ENCODE measurements at regions not wholly inside any gene's neighbourhood (a gene's known extent, or its start where the extent isn't known, plus 50 kb on each side); places are given as distances from the start of the nearest gene placed in this dataset.
"Not testable (repeated sequence)": the region's sequence is repeated elsewhere in the genome, so short reads cannot be mapped to it uniquely, and the experiment has no call there.

DNA sequence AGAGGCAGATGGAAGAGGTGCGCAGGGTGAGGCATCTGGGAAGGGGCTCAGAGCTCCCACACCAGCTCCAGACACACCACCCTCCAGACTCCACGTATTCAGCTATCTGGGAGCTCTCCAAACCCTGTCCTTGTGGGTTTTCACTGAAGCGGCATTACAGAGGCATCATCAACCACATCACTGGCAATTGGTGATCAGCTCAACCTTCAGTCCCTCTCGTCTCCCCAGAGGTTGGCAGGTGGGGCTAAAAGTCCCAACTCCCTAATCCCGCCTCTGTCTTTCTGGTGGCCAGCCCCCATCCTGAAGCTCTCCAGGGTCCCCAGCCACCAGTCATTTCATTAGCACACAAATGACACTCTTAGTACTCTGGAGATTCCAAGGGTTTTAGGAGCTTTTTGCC is 123.9 kb downstream of the KCNJ12 start (continued):
- TF ChIP-seq, protein P1, sequence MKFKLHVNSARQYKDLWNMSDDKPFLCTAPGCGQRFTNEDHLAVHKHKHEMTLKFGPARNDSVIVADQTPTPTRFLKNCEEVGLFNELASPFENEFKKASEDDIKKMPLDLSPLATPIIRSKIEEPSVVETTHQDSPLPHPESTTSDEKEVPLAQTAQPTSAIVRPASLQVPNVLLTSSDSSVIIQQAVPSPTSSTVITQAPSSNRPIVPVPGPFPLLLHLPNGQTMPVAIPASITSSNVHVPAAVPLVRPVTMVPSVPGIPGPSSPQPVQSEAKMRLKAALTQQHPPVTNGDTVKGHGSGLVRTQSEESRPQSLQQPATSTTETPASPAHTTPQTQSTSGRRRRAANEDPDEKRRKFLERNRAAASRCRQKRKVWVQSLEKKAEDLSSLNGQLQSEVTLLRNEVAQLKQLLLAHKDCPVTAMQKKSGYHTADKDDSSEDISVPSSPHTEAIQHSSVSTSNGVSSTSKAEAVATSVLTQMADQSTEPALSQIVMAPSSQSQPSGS (IDR thresholded peaks at IDR 0.05; ENCODE audit: low read length) = no peak
- TF ChIP-seq TCF12 (IDR thresholded peaks at IDR 0.05; ENCODE audit: low read depth, low read length) (no peak), CBX5 (IDR thresholded peaks at IDR 0.05; ENCODE audit: low read depth) (no peak)
- TF ChIP-seq, protein P2, sequence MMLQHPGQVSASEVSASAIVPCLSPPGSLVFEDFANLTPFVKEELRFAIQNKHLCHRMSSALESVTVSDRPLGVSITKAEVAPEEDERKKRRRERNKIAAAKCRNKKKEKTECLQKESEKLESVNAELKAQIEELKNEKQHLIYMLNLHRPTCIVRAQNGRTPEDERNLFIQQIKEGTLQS (IDR thresholded peaks at IDR 0.05; ENCODE audit: borderline replicate concordance, extremely low read depth, low read depth, low read length) = no peak
- TF ChIP-seq, protein P3, sequence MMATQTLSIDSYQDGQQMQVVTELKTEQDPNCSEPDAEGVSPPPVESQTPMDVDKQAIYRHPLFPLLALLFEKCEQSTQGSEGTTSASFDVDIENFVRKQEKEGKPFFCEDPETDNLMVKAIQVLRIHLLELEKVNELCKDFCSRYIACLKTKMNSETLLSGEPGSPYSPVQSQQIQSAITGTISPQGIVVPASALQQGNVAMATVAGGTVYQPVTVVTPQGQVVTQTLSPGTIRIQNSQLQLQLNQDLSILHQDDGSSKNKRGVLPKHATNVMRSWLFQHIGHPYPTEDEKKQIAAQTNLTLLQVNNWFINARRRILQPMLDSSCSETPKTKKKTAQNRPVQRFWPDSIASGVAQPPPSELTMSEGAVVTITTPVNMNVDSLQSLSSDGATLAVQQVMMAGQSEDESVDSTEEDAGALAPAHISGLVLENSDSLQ (IDR thresholded peaks at IDR 0.05) = no peak

DNA sequence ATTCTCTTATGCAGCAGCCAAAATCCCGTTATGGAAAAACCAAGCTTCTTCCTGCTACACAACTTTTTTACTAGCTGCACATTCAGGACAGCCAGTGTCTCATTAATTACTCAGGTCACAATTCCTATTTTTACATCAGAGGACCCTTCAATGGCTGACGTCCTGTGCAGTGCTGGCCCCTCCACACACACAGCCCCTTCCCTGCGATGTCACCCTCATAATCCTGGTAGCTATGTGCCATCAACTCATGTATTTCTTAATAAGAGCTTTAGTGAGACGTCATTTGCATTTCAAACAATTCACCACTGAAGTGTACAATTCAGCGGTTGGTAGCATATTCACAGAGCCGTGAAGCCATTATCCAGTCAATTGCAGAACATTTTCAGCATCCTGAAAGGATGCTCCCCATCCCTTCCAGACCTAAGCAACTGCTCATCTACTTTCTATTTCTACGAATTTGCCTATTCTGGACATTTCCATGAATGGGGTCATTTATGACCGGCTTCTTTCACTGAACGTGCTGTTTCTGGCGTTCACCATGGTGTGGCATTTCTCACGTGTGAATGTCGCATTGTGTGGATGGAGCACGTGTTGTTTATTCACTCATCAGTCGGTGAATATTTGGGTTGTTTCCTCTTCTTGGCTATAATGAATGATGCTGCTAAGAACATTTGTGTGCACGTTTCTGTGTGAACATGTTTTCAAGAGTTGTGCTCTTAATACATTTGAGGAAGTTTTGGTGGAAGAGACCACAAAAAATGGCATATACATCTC is 126.0 kb downstream of the KCNJ12 start:
- SMC1A ChIA-PET (ENCODE audit: uncharacterized antibody, unreplicated experiment); POLR2A ChIA-PET; H3K9ac ChIP-seq (ENCODE audit: control insufficient read depth, insufficient read depth, low read length); H3K4me2 ChIP-seq (ENCODE audit: control insufficient read depth, insufficient read depth); RAD21 ChIA-PET (ENCODE audit: unreplicated experiment); H2AFZ ChIP-seq (ENCODE audit: control insufficient read depth, low read depth, low read length); FAIRE-seq; H3K79me2 ChIP-seq (ENCODE audit: control insufficient read depth, insufficient read depth, low read length); H3K4me3 ChIP-seq; ATAC-seq; H3K4me1 ChIP-seq (ENCODE audit: control insufficient read depth, insufficient read depth, low read length); H3K27me3 ChIP-seq (replicated peaks in 1 of 2; ENCODE audit: control insufficient read depth in 2 of 2, insufficient read depth in 2 of 2, low read length in 1 of 2); BruUV-seq (replicated peaks); in situ Hi-C loops (cut with MboI); DNase-seq (ENCODE audit: low read depth, low spot score); H3K27ac ChIP-seq (ENCODE audit: control insufficient read depth, insufficient read depth); H4K20me1 ChIP-seq (ENCODE audit: control insufficient read depth, insufficient read depth); intact Hi-C loops (cut with micrococcal nuclease; ENCODE audit: unreplicated experiment); H3K36me3 ChIP-seq (ENCODE audit: control insufficient read depth in 2 of 2, insufficient read depth in 2 of 2, low read length in 1 of 2); H3K9me3 ChIP-seq (replicated peaks; ENCODE audit: control insufficient read depth, insufficient read depth, low read length): not testable (repeated sequence)
- WGBS (ENCODE audit: insufficient coverage, insufficient replicate concordance, low lambda C conversion rate, missing lambda C conversion rate) = 28% methylated on average over 15 of the region's 15 CpGs
- CTCF ChIA-PET = interaction anchor here (0.8 to 2.6 kb wide), 2 partner anchors 9 to 223 kb away, joined by 3 to 8 read pairs; no protein-coding TSS in a partner anchor
